H1 (cell line): ENCODE measurements at regions not wholly inside any gene's neighbourhood (a gene's known extent, or its start where the extent isn't known, plus 50 kb on each side); places are given as distances from the start of the nearest gene placed in this dataset.

Experiments used
- MAFK ChIP-seq: IDR thresholded peaks from 2 replicates; pipeline ENCODE4 v1.6.1; 2012; ENCODE audit warnings: low read depth, mild to moderate bottlenecking, improper control_type of control experiment, low read length
- PHF8 ChIP-seq: fragments of 200-600 bp; sonication (generic); conservative IDR thresholded peaks from 2 replicates; pipeline ENCODE4 v1.7.1; 2012; ENCODE audit warnings: low read depth, mild to moderate bottlenecking, inconsistent platforms, low read length, moderate library complexity
- SIX5 ChIP-seq: IDR thresholded peaks from 2 replicates; pipeline ENCODE4 v1.6.1; 2011; ENCODE audit warnings: mild to moderate bottlenecking, low read depth, low read length
- TF ChIP-seq, protein P1 (sequence below): fragments of 300-600 bp; sonication (generic); IDR thresholded peaks from 2 replicates; pipeline ENCODE4 v1.7.1; 2012; ENCODE audit warnings: low read length, moderate library complexity, mild to moderate bottlenecking, inconsistent platforms; ENCODE audit not compliant: insufficient replicate concordance

DNA sequence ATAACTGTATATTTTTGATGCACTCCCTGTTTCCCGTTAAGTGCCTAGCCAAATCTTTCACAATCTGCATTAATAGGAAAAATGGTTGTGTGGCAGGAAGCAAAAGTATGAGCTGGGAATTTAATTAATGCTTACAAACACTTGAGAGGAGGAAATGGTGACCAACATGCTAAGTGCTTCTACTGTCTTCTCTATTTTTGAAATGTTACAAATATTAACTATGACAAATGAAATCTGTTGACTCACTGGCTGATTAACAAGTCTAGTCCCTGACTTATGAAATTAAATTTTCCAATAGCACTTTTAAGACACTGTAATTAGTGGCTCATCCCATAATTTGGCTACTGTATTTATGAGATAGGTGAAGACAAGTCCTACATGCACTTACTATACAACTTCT is 446.9 kb upstream of the DPPA4 start (continued):
- TF ChIP-seq, protein P1, sequence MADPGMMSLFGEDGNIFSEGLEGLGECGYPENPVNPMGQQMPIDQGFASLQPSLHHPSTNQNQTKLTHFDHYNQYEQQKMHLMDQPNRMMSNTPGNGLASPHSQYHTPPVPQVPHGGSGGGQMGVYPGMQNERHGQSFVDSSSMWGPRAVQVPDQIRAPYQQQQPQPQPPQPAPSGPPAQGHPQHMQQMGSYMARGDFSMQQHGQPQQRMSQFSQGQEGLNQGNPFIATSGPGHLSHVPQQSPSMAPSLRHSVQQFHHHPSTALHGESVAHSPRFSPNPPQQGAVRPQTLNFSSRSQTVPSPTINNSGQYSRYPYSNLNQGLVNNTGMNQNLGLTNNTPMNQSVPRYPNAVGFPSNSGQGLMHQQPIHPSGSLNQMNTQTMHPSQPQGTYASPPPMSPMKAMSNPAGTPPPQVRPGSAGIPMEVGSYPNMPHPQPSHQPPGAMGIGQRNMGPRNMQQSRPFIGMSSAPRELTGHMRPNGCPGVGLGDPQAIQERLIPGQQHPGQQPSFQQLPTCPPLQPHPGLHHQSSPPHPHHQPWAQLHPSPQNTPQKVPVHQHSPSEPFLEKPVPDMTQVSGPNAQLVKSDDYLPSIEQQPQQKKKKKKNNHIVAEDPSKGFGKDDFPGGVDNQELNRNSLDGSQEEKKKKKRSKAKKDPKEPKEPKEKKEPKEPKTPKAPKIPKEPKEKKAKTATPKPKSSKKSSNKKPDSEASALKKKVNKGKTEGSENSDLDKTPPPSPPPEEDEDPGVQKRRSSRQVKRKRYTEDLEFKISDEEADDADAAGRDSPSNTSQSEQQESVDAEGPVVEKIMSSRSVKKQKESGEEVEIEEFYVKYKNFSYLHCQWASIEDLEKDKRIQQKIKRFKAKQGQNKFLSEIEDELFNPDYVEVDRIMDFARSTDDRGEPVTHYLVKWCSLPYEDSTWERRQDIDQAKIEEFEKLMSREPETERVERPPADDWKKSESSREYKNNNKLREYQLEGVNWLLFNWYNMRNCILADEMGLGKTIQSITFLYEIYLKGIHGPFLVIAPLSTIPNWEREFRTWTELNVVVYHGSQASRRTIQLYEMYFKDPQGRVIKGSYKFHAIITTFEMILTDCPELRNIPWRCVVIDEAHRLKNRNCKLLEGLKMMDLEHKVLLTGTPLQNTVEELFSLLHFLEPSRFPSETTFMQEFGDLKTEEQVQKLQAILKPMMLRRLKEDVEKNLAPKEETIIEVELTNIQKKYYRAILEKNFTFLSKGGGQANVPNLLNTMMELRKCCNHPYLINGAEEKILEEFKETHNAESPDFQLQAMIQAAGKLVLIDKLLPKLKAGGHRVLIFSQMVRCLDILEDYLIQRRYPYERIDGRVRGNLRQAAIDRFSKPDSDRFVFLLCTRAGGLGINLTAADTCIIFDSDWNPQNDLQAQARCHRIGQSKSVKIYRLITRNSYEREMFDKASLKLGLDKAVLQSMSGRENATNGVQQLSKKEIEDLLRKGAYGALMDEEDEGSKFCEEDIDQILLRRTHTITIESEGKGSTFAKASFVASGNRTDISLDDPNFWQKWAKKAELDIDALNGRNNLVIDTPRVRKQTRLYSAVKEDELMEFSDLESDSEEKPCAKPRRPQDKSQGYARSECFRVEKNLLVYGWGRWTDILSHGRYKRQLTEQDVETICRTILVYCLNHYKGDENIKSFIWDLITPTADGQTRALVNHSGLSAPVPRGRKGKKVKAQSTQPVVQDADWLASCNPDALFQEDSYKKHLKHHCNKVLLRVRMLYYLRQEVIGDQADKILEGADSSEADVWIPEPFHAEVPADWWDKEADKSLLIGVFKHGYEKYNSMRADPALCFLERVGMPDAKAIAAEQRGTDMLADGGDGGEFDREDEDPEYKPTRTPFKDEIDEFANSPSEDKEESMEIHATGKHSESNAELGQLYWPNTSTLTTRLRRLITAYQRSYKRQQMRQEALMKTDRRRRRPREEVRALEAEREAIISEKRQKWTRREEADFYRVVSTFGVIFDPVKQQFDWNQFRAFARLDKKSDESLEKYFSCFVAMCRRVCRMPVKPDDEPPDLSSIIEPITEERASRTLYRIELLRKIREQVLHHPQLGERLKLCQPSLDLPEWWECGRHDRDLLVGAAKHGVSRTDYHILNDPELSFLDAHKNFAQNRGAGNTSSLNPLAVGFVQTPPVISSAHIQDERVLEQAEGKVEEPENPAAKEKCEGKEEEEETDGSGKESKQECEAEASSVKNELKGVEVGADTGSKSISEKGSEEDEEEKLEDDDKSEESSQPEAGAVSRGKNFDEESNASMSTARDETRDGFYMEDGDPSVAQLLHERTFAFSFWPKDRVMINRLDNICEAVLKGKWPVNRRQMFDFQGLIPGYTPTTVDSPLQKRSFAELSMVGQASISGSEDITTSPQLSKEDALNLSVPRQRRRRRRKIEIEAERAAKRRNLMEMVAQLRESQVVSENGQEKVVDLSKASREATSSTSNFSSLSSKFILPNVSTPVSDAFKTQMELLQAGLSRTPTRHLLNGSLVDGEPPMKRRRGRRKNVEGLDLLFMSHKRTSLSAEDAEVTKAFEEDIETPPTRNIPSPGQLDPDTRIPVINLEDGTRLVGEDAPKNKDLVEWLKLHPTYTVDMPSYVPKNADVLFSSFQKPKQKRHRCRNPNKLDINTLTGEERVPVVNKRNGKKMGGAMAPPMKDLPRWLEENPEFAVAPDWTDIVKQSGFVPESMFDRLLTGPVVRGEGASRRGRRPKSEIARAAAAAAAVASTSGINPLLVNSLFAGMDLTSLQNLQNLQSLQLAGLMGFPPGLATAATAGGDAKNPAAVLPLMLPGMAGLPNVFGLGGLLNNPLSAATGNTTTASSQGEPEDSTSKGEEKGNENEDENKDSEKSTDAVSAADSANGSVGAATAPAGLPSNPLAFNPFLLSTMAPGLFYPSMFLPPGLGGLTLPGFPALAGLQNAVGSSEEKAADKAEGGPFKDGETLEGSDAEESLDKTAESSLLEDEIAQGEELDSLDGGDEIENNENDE, result no peak
- no peak for TF ChIP-seq SIX5
- no peak for TF ChIP-seq PHF8
- TF ChIP-seq MAFK, result no peak
- TF ChIP-seq, all 59 proteins: peak for 0
